Keratinocyte (primary cell): ENCODE measurements at regions not wholly inside any gene's neighbourhood (a gene's known extent, or its start where the extent isn't known, plus 50 kb on each side); places are given as distances from the start of the nearest gene placed in this dataset.

Experiments used
- DNase-seq: peaks from one replicate; pipeline ENCODE4 v3.0.0-alpha.2; 2011; ENCODE audit warnings: low read depth, missing footprints, low spot score
- FAIRE-seq: peaks from 2 replicates; lab custom pipeline; 2011; peaks lifted over from hg19 to GRCh38; lab: Jason Lieb, UNC
- H2AFZ ChIP-seq: 2 replicates; pipeline ENCODE4 v1.6.0; 2012; ENCODE audit warnings: low read length, control low read depth, inconsistent platforms; ENCODE audit not compliant: control insufficient read depth
- H3K27ac ChIP-seq: 2 replicates; pipeline ENCODE4 v1.5.1; 2011; ENCODE audit warnings: low read length; ENCODE audit not compliant: control insufficient read depth, insufficient read depth
- H3K27me3 ChIP-seq: 3 replicates; pipeline ENCODE4 v1.6.0; 2011; ENCODE audit warnings: low read length; ENCODE audit not compliant: control insufficient read depth, insufficient read depth; ENCODE audit errors: extremely low read depth
- H3K36me3 ChIP-seq, 2 experiments: 2 replicates in 1 of 2; 3 replicates in 1 of 2; pipeline ENCODE4 v1.5.1; 2011; ENCODE audit warnings: low read length in 2 of 2, mild to moderate bottlenecking in 1 of 2; ENCODE audit not compliant: control insufficient read depth in 2 of 2, insufficient read depth in 2 of 2; ENCODE audit errors: extremely low read depth in 1 of 2
- H3K4me1 ChIP-seq: 3 replicates; pipeline ENCODE4 v1.5.1; 2011; ENCODE audit warnings: low read length; ENCODE audit not compliant: control insufficient read depth, insufficient read depth; ENCODE audit errors: extremely low read depth
- H3K4me2 ChIP-seq: 3 replicates; pipeline ENCODE4 v1.6.0; 2011; ENCODE audit warnings: low read depth, low read length; ENCODE audit not compliant: control insufficient read depth, insufficient read depth; ENCODE audit errors: extremely low read depth
- H3K4me3 ChIP-seq, 3 experiments: fragments of 200-600 bp in 1 of 3; sonication (generic) in 1 of 3; 2 replicates in 2 of 3; 3 replicates in 1 of 3; pipeline ENCODE4 v1.5.1; 2011 to 2016; ENCODE audit warnings: low read length in 3 of 3, mild to moderate bottlenecking in 3 of 3, control low read depth in 2 of 3, inconsistent platforms in 1 of 3, low read depth in 1 of 3, mixed read lengths in 1 of 3, mixed run types in 1 of 3, moderate library complexity in 1 of 3; ENCODE audit not compliant: control insufficient read depth in 2 of 3, insufficient read depth in 2 of 3; ENCODE audit errors: extremely low read depth in 1 of 3
- H3K79me2 ChIP-seq: 2 replicates; pipeline ENCODE4 v1.6.0; 2012; ENCODE audit warnings: low read length; ENCODE audit not compliant: control insufficient read depth, insufficient read depth
- H3K9ac ChIP-seq: 3 replicates; pipeline ENCODE4 v1.6.0; 2011; ENCODE audit warnings: low read length; ENCODE audit not compliant: control insufficient read depth, insufficient read depth; ENCODE audit errors: extremely low read depth
- H3K9me1 ChIP-seq: 3 replicates; pipeline ENCODE4 v1.6.0; 2011; ENCODE audit warnings: low read length; ENCODE audit not compliant: control insufficient read depth, insufficient read depth; ENCODE audit errors: extremely low read depth
- H3K9me3 ChIP-seq: 2 replicates; pipeline ENCODE4 v1.5.1; 2012; ENCODE audit warnings: low read depth, low read length; ENCODE audit not compliant: control insufficient read depth
- H4K20me1 ChIP-seq: 3 replicates; pipeline ENCODE4 v1.6.0; 2011; ENCODE audit warnings: low read length; ENCODE audit not compliant: control insufficient read depth, insufficient read depth; ENCODE audit errors: extremely low read depth
- CTCF ChIP-seq, 3 experiments: IDR thresholded peaks in 1 of 3; conservative IDR thresholded peaks in 1 of 3; optimal IDR thresholded peaks in 1 of 3; 2 replicates in 2 of 3; 3 replicates in 1 of 3; pipeline versions ENCODE3 to v1.5.1; 2011; ENCODE audit warnings: low read length in 3 of 3, mild to moderate bottlenecking in 3 of 3, moderate library complexity in 2 of 3, control low read depth in 1 of 3, inconsistent platforms in 1 of 3; ENCODE audit not compliant: insufficient read depth in 2 of 3; ENCODE audit errors: extremely low read depth in 1 of 3
- EZH2 ChIP-seq: IDR thresholded peaks from one replicate; pipeline ENCODE4 v1.6.1; 2012; ENCODE audit warnings: inconsistent platforms, mild to moderate bottlenecking, low read length, moderate library complexity
- dilution Hi-C: fragments of 300-500 bp; cut with MboI; formaldehyde crosslinking; loops from one replicate; pipeline ENCODE4 v1.7.0; 2020; ENCODE audit warnings: low sequenced_read_pairs; ENCODE audit not compliant: extremely low pct_ligation_motif_present

- FAIRE-seq (no peak), DNase-seq (no peak)
- H3K9ac ChIP-seq, result no peak overlapping the region
- H3K4me1 ChIP-seq, result no peaks in the 10 kb centered on the region
- dilution Hi-C loops, result no loop called here
- no peak overlapping the region for H3K4me2 ChIP-seq
- no peaks in the 10 kb centered on the region for H3K9me1 ChIP-seq
- no peak overlapping the region for H3K4me3 ChIP-seq
- no peaks in the 10 kb centered on the region for H3K9me3 ChIP-seq
- H3K79me2 ChIP-seq, result no peaks in the 10 kb centered on the region
- peaks cover 3% of the 10 kb centered on the region for H3K27me3 ChIP-seq
- no peaks in the 10 kb centered on the region for H3K36me3 ChIP-seq
- TF ChIP-seq EZH2 (no peak), CTCF (optimal IDR thresholded peaks at IDR 0.05 in 1 of 3, IDR thresholded peaks at IDR 0.05 in 1 of 3, conservative IDR thresholded peaks at IDR 0.05 in 1 of 3; ENCODE audit: extremely low read depth in 1 of 3, insufficient read depth in 2 of 3, low read length in 3 of 3) (no peak)
- H2AFZ ChIP-seq, result no peak overlapping the region
- no peak overlapping the region for H3K27ac ChIP-seq
- no peaks in the 10 kb centered on the region for H4K20me1 ChIP-seq
These were observed 145.5 kb downstream of the WNT5A start for GRCh38 chr3:55341502-55342031.

DNA sequence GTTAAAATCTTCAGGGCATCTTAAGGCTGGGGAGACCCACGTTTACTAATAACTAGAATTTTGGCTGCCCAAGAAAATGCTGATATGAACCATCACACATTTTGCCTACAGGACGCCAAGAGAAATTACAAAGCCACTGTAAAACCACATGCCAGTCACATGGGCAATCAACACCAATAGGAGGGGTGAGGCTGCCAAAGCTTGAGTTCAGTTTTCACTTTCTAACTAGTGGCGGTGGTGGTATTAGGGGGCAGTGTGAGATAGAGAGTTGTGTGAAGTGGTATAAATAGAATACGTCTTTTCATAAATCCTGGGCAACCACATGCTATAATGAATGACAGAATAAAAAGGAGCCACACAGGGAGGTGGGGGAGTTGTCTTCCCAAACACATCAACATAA lies 147.3 kb downstream of the WNT5A start:
- Histone ChIP-seq H2AFZ (no peak overlapping the region), H3K4me2 (no peak overlapping the region), H3K9me3 (no peaks in the 10 kb centered on the region), H3K36me3 (no peaks in the 10 kb centered on the region), H3K27me3 (peaks cover 3% of the 10 kb centered on the region), H3K4me1 (no peaks in the 10 kb centered on the region), H3K27ac (no peak overlapping the region), H3K79me2 (no peaks in the 10 kb centered on the region), H4K20me1 (no peaks in the 10 kb centered on the region), H3K9ac (no peak overlapping the region), H3K9me1 (no peaks in the 10 kb centered on the region), H3K4me3 (no peak overlapping the region)
- dilution Hi-C loops, result no loop called here
- DNase-seq (no peak), FAIRE-seq (no peak)
- TF ChIP-seq CTCF (optimal IDR thresholded peaks at IDR 0.05 in 1 of 3, IDR thresholded peaks at IDR 0.05 in 1 of 3, conservative IDR thresholded peaks at IDR 0.05 in 1 of 3; ENCODE audit: extremely low read depth in 1 of 3, insufficient read depth in 2 of 3, low read length in 3 of 3), result no peak
- TF ChIP-seq EZH2, result no peak
